K562 (cell line): ENCODE measurements at regions not wholly inside any gene's neighbourhood (a gene's known extent, or its start where the extent isn't known, plus 50 kb on each side); places are given as distances from the start of the nearest gene placed in this dataset.

Experiments used
- CHD2 ChIP-seq: IDR thresholded peaks from 2 replicates; pipeline ENCODE4 v1.6.1; 2011; ENCODE audit warnings: low read depth, low read length
- LEF1 ChIP-seq: fragments of 450-650 bp; IDR thresholded peaks from 2 replicates; pipeline ENCODE4 v1.6.1; 2016; ENCODE audit warnings: mild to moderate bottlenecking
- MEF2A ChIP-seq: IDR thresholded peaks from 2 replicates; pipeline ENCODE4 v1.6.1; 2011; ENCODE audit warnings: low read depth, mild to moderate bottlenecking, low read length, moderate library complexity; ENCODE audit not compliant: control insufficient read depth
- SRF ChIP-seq, 2 experiments: fragments of 250-450, 450-650 bp in 1 of 2; sonication (Bioruptor Pico) in 1 of 2; sonication (generic) in 1 of 2; formaldehyde crosslinking; IDR thresholded peaks; 2 replicates each; pipeline versions ENCODE4 v1.5.0 to v1.5.1; 2020 to 2022; ENCODE audit warnings: mild to moderate bottlenecking in 1 of 2, missing genetic modification reagents in 1 of 2
- SUPT5H ChIP-seq: fragments of 450-650 bp; IDR thresholded peaks from 2 replicates; pipeline ENCODE4 v1.6.1; 2016

DNA sequence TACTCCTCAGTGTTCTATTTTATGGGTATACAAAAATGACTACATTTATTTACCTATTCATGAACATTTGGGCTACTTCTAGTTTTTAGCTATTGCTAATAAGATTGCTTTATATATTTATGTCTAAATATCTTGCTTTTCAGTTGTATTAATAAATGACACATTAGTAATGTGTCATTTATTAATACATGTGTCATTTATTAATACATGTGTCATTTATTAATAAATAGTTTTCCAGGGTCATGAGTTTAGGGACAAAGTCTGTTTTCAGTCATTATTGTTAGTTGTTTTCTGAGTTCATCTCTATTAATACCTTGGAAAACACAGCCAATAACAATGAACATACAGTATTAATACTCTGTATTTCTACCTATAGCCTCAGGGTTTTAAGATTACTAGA is 1630.7 kb upstream of the IGFBP7 start:
- TF ChIP-seq LEF1 (no peak), MEF2A (no peak), CHD2 (no peak), SRF (CRISPR knock-in tag; IDR thresholded peaks at IDR 0.05) (no peak), SUPT5H (no peak)
